BJ (cell line): ENCODE measurements at regions not wholly inside any gene's neighbourhood (a gene's known extent, or its start where the extent isn't known, plus 50 kb on each side); places are given as distances from the start of the nearest gene placed in this dataset.

Experiments
- CTCF ChIA-PET: fragments of 350-600 bp; formaldehyde crosslinking; extraction: SDS; loops from one replicate; lab custom pipeline; 2021; ENCODE audit warnings: antibody characterized with exemption, inconsistent platforms; lab: Yijun Ruan, JAX
- POLR2A ChIA-PET: fragments of 300-600 bp; sonication (Branson Sonifier 250); formaldehyde crosslinking; extraction: SDS; loops from one replicate; lab custom pipeline; 2021; ENCODE audit warnings: antibody characterized with exemption; lab: Charles Lee
- DNase-seq: peaks from one replicate; pipeline ENCODE4 v3.0.0-alpha.2; 2011; ENCODE audit warnings: low read depth
- H3K27me3 ChIP-seq: 2 replicates; pipeline ENCODE4 v1.6.0; 2011; ENCODE audit warnings: low read length; ENCODE audit not compliant: control insufficient read depth, insufficient read depth
- H3K36me3 ChIP-seq: 2 replicates; pipeline ENCODE4 v1.5.1; 2011; ENCODE audit warnings: low read length; ENCODE audit not compliant: control insufficient read depth, insufficient read depth
- H3K4me3 ChIP-seq: 2 replicates; pipeline ENCODE4 v1.5.1; 2011; ENCODE audit warnings: low read depth, mild to moderate bottlenecking, control low read depth, low read length
- CTCF ChIP-seq: IDR thresholded peaks from 2 replicates; pipeline ENCODE4 v1.5.1; 2011; ENCODE audit warnings: low read depth, mild to moderate bottlenecking, control low read depth, inconsistent platforms, low read length, moderate library complexity; ENCODE audit not compliant: insufficient read depth

DNA sequence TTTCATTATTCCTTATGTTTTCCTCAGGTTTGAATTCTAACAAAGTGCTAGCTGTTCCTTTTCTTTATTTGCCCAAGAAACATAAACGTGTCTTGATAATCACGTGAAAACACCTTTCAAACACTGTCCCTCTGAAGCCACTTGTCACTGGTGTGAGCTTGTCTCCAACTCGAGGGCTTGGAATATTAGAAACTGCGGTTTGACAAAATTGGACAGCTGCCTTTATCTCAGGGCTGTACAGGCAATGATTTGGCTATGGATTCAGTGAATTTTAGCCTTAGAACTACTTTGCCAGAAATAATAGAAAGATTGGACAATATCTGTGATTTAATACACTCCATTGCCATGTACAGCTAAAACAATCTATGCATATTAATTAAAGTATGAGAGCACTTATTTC, 763.0 kb upstream of the ACVR2A start:
- ChIA-PET CTCF (interaction anchor here (1.3 to 2.5 kb wide), 6 partner anchors 13 to 829 kb away, joined by 3 to 12 read pairs (median 7); no protein-coding TSS in a partner anchor), POLR2A (no interaction called here)
- DNase-seq = no peak
- H3K27me3 ChIP-seq = no peaks in the 10 kb centered on the region
- H3K36me3 ChIP-seq = no peaks in the 10 kb centered on the region
- no peak overlapping the region for H3K4me3 ChIP-seq
- no peak for TF ChIP-seq CTCF

- CTCF ChIA-PET = no interaction called here
- POLR2A ChIA-PET = no interaction called here
- no peak for TF ChIP-seq CTCF
- Histone ChIP-seq H3K4me3 (no peak overlapping the region), H3K36me3 (no peaks in the 10 kb centered on the region), H3K27me3 (no peaks in the 10 kb centered on the region)
- DNase-seq = no peak
These were observed 768.2 kb upstream of the ACVR2A start for GRCh38 chr2:147076634-147077033.

DNA sequence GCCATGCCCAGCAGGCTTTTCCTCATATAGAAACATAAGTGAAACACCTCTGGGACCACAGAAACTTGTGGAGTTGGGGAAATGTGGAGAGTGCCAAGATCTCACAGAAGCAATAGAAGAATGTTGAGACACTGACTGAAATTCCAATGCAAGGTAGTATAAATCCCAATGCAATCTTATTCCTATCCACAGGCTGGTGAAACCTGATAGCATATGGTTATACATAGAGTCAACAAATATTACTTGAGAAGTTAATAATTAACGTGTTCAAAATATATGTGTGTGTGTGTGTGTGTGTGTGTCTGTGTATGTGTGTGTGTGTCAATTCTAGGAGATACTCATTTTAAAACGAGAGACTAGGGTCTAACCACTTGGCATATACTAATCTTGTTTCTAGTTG, 776.8 kb upstream of the ACVR2A start:
- TF ChIP-seq CTCF = no peak
- Histone ChIP-seq H3K36me3 (no peaks in the 10 kb centered on the region), H3K27me3 (no peaks in the 10 kb centered on the region), H3K4me3 (no peak overlapping the region)
- DNase-seq = no peak
- POLR2A ChIA-PET = no interaction called here
- CTCF ChIA-PET = interaction anchor here (1.9 kb wide), 1 partner anchor 14 kb away, joined by 9 read pairs; no protein-coding TSS in a partner anchor

DNA sequence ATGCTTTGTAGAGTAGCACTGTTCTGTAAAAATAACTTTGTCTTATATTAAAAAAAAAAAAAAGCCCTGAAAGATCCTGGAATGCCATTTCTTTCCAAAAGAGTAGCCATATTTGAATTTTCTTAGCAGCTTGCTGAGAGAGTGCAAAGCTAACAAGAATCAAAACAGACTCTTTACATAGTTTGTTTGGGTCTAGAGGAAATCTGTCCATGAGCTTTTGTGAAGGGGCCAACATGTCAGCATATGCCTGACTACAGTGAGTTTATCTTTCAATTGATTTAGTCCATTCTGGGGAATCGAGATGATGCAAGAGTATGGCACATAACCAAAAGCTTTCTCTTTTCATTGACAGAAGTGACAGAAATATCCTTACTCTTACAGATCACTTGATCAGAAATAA, 777.7 kb upstream of the ACVR2A start:
- Histone ChIP-seq H3K4me3 (no peak overlapping the region), H3K27me3 (no peaks in the 10 kb centered on the region), H3K36me3 (no peaks in the 10 kb centered on the region)
- CTCF ChIA-PET = no interaction called here
- POLR2A ChIA-PET = no interaction called here
- no peak for TF ChIP-seq CTCF
- no peak for DNase-seq

GRCh38 chr2:147062073-147062472, 782.8 kb upstream of the ACVR2A start:
- Histone ChIP-seq H3K27me3 (no peaks in the 10 kb centered on the region), H3K4me3 (no peak overlapping the region), H3K36me3 (no peaks in the 10 kb centered on the region)
- DNase-seq = no peak
- CTCF ChIA-PET = no interaction called here
- POLR2A ChIA-PET = no interaction called here
- no peak for TF ChIP-seq CTCF
